ENCODE measurements at regions not wholly inside any gene's neighbourhood (a gene's known extent, or its start where the extent isn't known, plus 50 kb on each side); places are given as distances from the start of the nearest gene placed in this dataset.

GRCh38 chr15:25960273-25960672 is 97.1 kb upstream of the ATP10A start:
- Histone ChIP-seq H3K27me3 (ENCODE audit: insufficient read depth, poor library complexity, severe bottlenecking) (no peaks in the 10 kb centered on the region), H3K4me3 (replicated peaks; ENCODE audit: insufficient read depth, low read length) (no peak overlapping the region), H3K27ac (replicated peaks) (no peak overlapping the region)
- no peak for DNase-seq (ENCODE audit: low read depth in 1 of 2, low spot score in 1 of 2)
- TF ChIP-seq SPI1 (IDR thresholded peaks at IDR 0.05; ENCODE audit: borderline replicate concordance, low read depth), result no peak
- no peak for TF ChIP-seq REST (IDR thresholded peaks at IDR 0.05; ENCODE audit: insufficient replicate concordance, low read depth)
- no peak for TF ChIP-seq POLR2AphosphoS5 (IDR thresholded peaks at IDR 0.05; ENCODE audit: low read depth)
- TF ChIP-seq, protein P1, sequence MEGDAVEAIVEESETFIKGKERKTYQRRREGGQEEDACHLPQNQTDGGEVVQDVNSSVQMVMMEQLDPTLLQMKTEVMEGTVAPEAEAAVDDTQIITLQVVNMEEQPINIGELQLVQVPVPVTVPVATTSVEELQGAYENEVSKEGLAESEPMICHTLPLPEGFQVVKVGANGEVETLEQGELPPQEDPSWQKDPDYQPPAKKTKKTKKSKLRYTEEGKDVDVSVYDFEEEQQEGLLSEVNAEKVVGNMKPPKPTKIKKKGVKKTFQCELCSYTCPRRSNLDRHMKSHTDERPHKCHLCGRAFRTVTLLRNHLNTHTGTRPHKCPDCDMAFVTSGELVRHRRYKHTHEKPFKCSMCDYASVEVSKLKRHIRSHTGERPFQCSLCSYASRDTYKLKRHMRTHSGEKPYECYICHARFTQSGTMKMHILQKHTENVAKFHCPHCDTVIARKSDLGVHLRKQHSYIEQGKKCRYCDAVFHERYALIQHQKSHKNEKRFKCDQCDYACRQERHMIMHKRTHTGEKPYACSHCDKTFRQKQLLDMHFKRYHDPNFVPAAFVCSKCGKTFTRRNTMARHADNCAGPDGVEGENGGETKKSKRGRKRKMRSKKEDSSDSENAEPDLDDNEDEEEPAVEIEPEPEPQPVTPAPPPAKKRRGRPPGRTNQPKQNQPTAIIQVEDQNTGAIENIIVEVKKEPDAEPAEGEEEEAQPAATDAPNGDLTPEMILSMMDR (IDR thresholded peaks at IDR 0.05; ENCODE audit: insufficient read depth, low read length), result no peak
- TF ChIP-seq GABPA (IDR thresholded peaks at IDR 0.05; ENCODE audit: low read depth), result no peak

GRCh38 chr15:25959100-25959499 is 96.0 kb upstream of the ATP10A start:
- Histone ChIP-seq H3K4me3 (replicated peaks; ENCODE audit: insufficient read depth, low read length) (no peak overlapping the region), H3K27ac (replicated peaks) (no peak overlapping the region), H3K27me3 (ENCODE audit: insufficient read depth, poor library complexity, severe bottlenecking) (no peaks in the 10 kb centered on the region)
- TF ChIP-seq GABPA (IDR thresholded peaks at IDR 0.05; ENCODE audit: low read depth), result no peak
- TF ChIP-seq REST (IDR thresholded peaks at IDR 0.05; ENCODE audit: insufficient replicate concordance, low read depth), result no peak
- TF ChIP-seq POLR2AphosphoS5 (IDR thresholded peaks at IDR 0.05; ENCODE audit: low read depth), result no peak
- TF ChIP-seq SPI1 (IDR thresholded peaks at IDR 0.05; ENCODE audit: borderline replicate concordance, low read depth), result no peak
- TF ChIP-seq, protein P1 (IDR thresholded peaks at IDR 0.05; ENCODE audit: insufficient read depth, low read length), result no peak
- no peak for DNase-seq (ENCODE audit: low read depth in 1 of 2, low spot score in 1 of 2)

DNA sequence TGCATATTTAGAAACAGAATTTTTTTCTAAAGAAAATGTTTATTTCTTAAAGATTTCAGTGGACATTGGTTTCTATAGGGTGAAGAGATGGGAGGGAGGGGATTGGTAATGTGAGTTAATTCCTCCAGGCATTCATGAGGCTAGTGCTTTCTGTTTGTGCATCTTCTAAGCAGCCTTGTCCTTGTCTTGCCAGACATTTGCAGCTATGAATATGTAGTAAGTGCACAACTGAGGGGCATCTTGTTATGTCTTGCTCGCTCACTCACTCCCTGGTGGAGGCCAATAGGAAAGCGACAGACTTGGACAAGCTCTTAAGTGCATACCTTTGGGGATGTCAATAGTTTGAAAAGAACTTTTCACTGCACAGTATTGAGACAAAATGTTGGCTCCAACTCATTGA is 92.5 kb upstream of the ATP10A start:
- TF ChIP-seq, protein P1 (IDR thresholded peaks at IDR 0.05; ENCODE audit: insufficient read depth, low read length), result no peak
- TF ChIP-seq POLR2AphosphoS5 (IDR thresholded peaks at IDR 0.05; ENCODE audit: low read depth) (no peak), SPI1 (IDR thresholded peaks at IDR 0.05; ENCODE audit: borderline replicate concordance, low read depth) (no peak), REST (IDR thresholded peaks at IDR 0.05; ENCODE audit: insufficient replicate concordance, low read depth) (no peak), GABPA (IDR thresholded peaks at IDR 0.05; ENCODE audit: low read depth) (no peak)
- Histone ChIP-seq H3K27ac (replicated peaks) (no peak overlapping the region), H3K4me3 (replicated peaks; ENCODE audit: insufficient read depth, low read length) (no peak overlapping the region), H3K27me3 (ENCODE audit: insufficient read depth, poor library complexity, severe bottlenecking) (no peaks in the 10 kb centered on the region)
- no peak for DNase-seq (ENCODE audit: low read depth in 1 of 2, low spot score in 1 of 2)

All from HL-60 (cell line).